ENCODE measurements at regions not wholly inside any gene's neighbourhood (a gene's known extent, or its start where the extent isn't known, plus 50 kb on each side); places are given as distances from the start of the nearest gene placed in this dataset.
"Not testable (repeated sequence)": the region's sequence is repeated elsewhere in the genome, so short reads cannot be mapped to it uniquely, and the experiment has no call there.

DNA sequence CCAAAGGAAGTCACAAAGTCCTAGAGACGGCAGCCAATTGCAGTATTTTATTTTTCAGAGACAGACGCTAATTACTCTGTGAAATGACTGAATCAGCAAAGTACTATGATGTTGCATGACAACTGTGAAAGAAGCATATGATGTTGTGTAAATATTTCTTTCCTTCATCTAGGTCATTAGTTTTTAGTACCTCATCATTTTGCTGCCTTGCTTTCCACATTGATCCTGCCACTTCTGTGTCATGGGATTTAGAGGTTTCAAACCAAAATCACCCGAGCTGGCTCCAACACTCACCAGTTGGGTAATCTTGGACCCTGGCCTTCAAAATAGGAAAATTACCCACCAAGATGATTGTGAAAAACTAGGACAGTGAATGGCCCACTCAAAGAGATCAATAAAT is 585.2 kb downstream of the ACTL7B start:
- no peak for DNase-seq (ENCODE audit: low read depth in 4 of 4, low spot score in 2 of 4)

DNA sequence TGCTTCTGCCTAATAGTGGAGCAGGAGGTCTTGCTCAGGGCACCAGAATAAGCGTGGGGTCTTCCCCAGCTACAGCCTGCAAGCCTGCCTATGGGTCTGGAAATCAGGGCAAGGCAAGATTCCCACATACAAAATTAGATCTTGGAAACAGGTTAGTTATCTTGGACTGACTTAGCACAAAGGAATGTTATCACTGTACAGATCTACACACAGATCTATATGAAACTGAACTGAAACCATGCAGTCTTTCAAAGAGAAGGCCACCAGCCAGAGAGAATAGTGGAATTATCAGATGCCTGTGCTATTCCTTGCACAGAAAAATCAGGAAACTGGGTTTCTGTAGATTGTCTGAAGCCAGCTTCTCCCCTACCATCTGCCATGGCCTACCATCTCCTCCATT is 585.7 kb downstream of the ACTL7B start:
- DNase-seq (ENCODE audit: low read depth in 4 of 4, low spot score in 2 of 4): no peak

DNA sequence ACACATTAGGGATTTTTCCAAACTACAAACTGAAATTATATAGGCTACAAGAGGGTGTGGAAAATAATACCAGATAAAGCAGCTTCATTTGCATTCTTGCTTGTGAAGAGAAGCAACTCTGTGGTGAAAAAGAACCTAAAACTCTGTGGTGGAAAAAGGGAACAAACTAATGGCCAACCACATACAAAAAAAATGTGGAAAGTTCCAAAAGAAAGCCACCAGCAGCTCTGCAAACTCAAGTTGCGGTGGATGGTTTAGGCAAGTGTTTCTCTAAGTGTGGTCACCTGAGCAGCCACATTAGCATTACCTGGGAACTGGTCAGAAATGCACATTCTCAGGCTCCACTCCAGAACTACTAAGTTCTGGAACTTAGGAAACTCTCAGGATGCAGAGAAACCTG is 586.4 kb downstream of the ACTL7B start:
- no peak for DNase-seq (ENCODE audit: low read depth in 4 of 4, low spot score in 2 of 4)

DNA sequence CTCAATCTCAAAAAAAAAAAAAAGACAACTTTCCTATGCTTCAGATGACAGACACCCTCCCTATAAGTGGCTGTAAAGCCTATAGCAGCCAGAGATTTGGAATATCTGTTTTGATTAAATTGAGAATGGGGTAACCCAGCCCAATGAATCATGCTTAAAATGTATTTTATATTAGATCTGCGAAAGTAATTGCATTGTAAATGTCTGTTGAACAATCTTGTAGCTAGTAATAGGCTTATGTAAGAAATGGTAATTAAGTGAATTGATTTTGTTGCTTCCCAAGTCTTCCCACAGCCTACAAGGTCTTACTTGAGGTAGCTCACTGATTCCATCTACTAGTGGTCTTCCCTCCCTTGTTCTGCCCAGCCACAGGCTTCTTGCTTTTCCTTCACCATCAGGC is 590.7 kb downstream of the ACTL7B start:
- no peak for DNase-seq (ENCODE audit: low read depth in 4 of 4, low spot score in 2 of 4)

DNA sequence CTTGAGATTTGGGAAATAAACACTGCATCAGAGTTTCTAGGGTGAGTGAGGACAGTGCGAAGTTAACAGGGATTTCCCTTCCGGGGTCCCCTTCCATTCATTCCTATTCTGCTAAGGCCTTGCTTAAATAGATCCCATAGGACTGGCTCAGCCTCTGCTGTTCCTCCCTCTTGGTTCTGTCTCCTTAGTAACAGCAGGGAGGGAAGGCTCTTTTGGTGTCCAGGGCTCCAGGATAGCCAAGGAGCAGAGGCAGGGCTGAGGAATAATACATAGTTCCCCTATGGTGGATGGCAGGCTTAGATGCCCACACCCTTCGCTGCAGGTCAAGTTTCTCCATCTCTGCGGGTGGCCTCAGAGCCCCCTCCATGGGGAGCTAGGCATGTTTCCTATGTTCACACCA is 591.7 kb downstream of the ACTL7B start:
- no peak for DNase-seq (ENCODE audit: low read depth in 4 of 4, low spot score in 2 of 4)

DNA sequence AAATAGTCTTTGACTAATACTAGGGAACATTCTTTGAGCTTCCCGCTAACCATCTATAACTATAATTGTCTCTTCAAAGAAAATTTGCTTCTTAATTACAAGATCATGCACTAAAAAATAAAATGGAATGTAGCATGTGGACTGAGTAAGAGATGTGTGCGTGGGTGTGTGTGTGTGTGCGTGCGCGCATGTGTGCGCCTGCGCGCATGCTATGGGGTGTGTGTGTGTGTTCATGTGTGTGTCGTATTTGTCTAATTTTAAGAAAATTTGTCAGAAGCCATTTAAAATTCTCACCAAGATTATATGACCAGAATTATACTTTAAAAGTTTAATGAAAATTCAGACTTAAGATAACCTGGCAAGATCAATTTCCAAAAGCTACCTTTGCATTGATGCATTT is 593.0 kb downstream of the ACTL7B start:
- no peak for DNase-seq (ENCODE audit: low read depth in 4 of 4, low spot score in 2 of 4)

DNA sequence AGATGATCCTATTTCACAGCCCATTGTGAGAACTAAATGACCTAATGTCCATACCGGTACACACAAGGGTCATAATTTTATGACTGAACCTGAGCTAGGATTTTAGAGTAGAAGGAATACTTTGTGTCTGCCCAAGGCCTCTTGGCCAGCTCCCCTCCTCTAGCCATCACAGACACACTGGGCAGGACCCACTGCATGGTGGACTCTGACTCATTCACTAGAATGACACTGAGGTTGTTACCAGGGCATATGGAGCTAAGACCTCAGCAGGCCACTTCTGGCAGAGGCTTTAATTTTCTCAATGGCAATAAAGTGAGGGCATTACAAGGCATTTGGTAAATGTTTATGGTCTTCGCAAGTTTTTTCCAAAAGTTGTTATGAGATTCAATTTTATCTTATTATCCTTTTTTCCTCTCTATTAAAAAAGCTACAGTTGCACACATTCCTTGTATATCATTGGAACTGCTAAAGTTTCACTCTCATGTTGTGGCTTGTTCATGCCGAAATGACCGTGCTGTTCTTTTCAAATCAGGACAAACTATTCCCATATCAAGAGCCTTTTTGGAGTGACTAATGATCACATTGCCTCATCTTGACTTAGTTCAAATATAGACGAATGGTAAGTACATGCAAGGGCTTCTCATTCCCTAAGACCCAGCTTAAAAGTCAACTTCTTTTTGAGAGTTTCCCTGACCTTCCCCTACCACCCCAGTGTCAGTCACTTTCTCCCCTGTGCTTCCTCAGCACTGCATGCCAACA is 595.7 kb downstream of the ACTL7B start:
- no peak for DNase-seq (ENCODE audit: low read depth in 4 of 4, low spot score in 2 of 4)

DNA sequence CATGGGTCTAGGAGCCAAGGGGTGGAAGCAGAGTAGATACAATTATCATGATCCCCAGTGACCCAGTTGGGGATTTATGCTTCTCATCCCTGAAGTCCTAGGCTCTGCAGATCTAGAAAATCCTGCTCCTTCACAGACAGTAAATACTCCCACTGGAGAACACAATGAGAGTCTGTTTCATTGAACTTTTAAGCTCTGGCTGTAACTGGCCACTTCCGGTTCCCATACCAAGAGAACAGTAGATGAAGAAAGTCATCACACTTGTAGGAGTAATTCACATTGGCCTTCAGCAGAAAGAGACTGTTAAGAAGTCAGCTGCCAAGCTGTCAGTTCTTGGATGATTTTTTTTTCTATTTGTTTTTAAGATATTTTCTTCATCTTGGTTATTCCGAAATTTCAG is 597.1 kb downstream of the ACTL7B start:
- no peak for DNase-seq (ENCODE audit: low read depth in 4 of 4, low spot score in 2 of 4)

DNA sequence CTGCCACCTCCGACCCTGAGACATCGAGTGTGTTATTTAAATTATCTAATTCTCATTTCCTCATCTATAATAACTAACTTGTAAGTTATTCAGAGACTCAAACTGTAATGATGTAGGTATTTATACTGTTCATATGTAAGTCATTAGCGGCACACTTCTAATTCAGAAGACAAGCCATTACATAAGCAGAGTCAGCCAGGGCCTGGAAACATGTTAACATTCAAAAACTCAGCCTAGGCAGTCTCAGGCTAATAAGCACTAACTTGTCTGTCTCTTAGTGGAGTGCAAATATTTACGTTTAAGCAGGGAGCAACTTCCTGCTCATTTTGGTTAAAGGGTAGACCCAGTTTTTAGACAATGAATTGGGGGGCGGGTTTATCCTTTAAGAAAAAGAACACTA is 598.4 kb downstream of the ACTL7B start:
- DNase-seq (ENCODE audit: low read depth in 4 of 4, low spot score in 2 of 4): no peak

DNA sequence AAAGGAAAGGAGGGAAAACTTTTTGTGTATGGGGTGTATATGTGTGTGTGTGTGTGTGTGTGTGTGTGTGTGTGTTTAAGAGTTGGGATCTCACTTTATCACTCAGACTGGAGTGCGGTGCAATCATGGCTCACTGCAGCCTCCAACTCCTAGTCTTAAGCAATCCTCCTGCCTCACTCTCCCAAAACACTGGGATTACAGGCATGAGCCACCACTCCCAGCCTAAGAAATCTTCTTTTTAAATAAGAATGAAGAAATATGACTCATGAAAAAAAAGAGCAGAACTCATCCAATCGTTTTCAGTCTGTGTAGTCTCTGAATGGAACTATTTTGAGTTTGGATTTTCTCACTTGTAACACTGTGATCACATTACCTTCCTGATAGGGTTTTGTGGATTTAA is 601.5 kb downstream of the ACTL7B start:
- DNase-seq (ENCODE audit: low read depth in 4 of 4, low spot score in 2 of 4): no peak

DNA sequence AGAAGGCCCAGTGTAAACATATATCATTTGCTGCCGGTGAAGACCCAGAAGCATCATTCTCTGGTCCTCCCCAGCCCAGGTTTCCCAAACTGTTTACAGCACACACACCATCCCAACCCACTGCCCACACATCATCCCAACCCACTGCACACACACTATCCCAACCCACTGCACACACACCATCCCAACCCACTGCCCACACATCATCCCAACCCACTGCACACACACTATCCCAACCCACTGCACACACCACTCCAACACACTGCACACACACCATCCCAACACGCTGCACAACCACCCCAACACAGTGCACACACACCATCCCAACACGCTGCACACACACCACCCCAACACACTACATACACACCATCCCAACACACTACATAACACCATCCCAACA is 608.4 kb downstream of the ACTL7B start:
- DNase-seq (ENCODE audit: low read depth in 4 of 4, low spot score in 2 of 4): not testable (repeated sequence)

DNA sequence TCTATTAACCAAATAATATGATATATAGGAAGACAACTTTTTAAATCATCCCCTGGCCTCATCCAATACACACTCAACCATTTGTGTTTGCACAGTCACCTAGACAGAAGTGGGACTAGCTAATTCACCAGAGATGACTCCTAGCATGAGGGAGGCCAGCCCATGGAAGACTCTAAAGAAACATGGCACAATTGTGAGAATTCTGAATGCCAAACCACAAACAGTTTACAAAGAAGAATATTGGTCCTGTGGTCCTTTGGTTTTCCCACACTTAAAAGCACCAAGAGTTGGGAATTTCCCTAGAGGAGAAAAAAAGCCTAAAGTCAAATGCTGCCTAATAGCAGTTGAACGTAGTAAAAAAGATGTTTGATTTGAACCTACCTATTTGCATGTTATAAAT is 609.9 kb downstream of the ACTL7B start:
- DNase-seq (ENCODE audit: low read depth in 4 of 4, low spot score in 2 of 4): no peak

DNA sequence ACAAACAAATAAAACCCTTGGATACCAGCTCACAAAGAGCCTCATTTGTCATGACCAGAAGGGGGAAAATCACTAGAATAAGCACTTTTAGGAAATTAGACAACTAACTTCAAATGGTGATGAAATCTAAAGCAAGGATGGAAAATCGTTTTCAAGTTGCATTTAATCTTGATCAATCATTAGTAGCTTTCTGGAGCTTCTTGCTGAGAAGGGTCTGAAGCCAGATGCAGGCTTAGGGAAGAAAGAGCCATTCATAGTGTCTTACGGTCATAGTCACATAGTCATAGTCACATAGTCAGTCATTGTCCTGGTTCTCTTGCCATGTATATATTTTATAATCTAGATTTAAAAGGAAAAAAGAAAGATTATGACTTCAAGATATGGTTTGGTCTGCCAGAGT is 610.5 kb downstream of the ACTL7B start:
- DNase-seq (ENCODE audit: low read depth in 4 of 4, low spot score in 2 of 4): no peak

DNA sequence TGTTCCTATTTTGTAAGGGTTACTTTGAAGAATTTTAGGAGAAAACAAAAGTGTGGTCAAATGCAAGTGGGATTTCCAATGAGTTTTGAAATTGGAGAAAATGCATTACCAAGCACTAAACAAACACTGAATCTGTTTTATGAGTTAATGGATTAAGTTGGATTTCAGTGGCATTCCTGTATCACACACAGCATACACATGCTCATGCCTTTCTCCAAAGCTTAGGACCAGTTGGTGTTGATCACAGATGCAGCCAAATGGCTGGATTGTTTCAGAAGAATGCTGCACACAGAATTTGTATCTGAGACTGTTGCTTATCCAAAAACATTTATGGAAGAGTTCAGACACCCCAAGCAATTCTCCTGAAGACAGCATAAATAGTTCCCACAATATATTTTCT is 611.1 kb downstream of the ACTL7B start:
- DNase-seq (ENCODE audit: low read depth in 4 of 4, low spot score in 2 of 4): no peak

DNA sequence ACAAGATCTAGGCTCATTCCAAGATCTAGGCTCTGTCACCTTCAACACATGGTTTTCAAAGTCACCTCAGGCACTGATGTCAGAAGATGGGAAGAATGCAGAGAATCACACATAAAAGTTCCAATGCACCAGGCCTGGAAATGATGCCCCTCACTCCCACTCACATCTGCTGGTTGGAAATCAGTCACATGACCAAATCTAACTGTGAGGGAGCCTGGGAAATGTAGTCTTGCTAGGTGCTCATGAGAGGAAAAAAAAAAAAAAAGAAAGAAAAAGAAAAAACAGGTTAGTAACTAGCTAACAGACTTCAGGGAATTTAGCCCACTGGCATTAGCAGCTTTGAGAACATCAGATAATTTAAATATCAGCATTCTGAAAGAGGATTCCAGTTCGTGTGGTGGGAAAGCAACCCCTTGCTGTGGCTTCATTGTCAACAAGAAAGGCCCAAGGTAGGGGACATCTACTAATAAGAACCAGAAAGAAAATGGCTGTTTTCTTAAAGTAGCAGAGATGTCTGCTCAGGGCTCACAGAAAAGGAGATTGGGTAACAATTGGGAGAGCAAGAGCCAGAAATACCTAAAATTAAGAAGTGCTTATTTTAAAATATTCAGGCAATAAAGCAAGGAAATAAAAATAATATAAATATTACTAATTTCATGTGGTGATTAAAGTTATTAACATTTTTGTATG is 614.3 kb downstream of the ACTL7B start:
- no peak for DNase-seq (ENCODE audit: low read depth in 4 of 4, low spot score in 2 of 4)

DNA sequence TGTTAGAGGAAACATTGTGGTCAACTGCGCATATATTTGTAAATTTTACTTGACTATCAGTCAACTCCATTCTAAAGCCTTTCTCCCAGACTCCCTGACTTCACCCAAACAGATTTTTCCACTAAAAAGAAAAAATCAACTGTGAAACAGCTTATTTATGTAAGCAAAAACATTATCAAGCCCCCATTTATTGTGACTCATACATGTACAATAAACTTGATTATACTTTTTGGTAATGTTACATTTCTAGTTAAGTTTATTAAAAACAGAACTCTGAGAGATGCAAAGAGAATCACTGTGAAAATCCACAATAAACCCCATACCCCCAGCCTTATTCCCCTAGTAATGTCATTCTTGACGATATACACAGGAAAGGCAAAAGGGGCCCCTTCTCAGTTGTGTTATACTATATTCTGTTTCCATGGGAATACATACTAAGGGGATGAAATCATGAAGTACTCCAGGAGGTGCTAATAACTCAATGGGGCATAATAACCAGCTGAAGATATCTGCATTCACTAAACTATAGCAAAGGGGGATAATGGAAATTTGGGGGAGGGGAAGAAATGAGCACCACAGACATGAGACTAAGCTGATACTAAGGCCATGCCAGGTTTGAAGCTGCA is 616.0 kb downstream of the ACTL7B start:
- no peak for DNase-seq (ENCODE audit: low read depth in 4 of 4, low spot score in 2 of 4)

DNA sequence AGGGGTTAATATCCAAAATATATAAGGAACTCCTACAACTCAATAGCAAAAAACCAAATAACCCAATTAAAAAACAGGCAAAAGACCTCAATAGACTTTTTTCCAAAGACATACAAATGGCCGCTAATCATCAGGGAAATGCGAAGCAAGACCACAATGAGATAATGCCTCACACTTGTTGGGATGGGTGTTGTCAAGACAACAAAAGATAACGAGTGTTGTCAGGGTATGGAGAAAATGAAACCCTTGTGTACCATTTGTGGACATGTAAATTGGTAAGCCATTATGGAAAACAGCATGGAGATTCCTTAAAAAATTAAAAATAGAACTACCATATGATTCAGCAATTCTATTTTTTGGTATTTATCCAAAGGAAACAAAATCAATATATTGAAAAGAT is 620.2 kb downstream of the ACTL7B start:
- DNase-seq (ENCODE audit: low read depth in 4 of 4, low spot score in 2 of 4): no peak

DNA sequence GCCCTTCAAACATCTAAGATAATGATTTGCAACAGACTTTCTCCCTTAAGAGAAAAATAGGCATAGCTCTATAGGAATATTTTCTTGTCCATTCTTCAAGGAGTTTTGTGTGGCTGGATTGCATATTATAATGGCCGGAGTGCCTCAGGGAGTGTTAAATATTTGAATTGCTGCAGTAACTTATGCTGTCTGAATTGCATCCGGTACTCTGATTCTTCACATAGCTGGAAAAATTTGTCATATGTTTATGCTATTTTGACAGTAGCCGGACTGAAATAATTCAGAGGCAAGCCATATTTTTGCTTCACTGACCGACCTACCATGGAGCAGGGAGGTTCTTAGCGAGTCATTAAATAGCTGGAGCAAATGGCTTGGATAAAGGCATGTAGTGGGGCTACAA is 621.0 kb downstream of the ACTL7B start:
- no peak for DNase-seq (ENCODE audit: low read depth in 4 of 4, low spot score in 2 of 4)

DNA sequence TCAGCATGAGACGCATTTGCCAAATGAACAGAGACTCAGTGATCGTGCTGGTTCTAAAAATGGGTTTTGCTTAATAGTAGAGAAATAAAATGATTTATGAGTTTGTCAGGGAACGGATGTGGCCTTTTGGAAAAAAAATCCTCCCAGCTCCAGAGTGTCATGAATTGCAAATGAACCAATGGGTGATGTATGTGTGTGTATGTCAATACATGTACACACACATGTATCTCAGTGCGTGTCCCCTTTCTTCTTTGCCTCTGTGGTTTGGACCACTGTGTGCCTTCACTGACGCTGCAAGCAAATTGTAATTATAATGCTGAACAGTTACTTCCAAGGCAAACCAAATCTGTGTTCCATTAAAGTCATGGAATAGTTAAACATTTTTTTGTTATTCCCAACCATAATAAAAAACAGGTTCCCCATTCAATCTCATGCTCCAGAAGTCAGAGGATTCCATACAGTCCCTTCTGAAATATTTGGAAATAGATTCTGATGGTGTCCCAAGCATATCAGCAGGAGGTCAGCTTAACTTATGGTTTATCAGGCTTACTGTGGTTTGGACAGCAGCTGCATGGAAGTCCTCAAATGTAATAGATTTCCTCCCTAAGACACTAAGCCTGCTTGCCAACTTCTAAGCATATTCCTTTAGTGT is 630.5 kb downstream of the ACTL7B start:
- DNase-seq (ENCODE audit: low read depth in 4 of 4, low spot score in 2 of 4): no peak

DNA sequence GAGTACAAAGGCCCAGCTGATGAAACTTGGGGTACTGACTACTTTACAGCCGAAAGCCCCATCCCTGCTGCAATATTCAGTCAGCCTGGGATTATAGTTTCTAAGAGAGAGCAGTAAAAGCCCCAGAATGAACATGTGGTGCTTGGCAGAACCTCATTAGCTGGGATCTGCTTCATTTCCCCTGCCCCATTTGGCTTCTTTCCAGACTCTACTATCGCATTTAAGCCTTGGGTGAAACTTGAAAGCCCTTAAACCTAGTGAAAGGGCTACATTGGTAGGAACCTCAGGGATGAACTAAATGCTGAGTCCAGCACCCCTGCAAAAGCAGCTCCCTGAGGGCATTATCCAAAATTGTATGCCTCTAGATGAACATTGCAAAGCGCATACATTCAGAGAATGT is 631.1 kb downstream of the ACTL7B start:
- DNase-seq (ENCODE audit: low read depth in 4 of 4, low spot score in 2 of 4): no peak

DNA sequence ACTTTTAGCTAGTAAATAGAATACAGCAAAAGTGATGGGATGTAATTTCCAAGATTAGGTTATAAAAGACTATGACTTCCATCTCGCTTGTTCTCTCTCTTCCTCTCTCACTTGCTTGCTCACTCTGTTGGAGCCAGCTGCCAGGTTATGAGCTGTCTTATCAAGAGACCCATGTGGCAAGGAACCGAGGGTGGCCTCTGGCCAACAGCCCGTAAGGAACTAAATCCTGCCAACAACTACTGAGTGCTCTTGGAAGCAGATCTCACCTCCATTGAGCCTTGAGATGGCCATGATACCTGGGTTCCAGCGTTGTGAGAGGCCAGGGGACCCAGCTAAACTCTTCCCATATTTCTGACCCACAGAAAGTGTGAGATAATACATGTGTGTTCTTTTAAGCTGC is 636.1 kb downstream of the ACTL7B start:
- DNase-seq (ENCODE audit: low read depth in 4 of 4, low spot score in 2 of 4): no peak

All from left renal cortex interstitium (tissue), 4 donors.